Astrocyte of the spinal cord (primary cell): ENCODE measurements at regions not wholly inside any gene's neighbourhood (a gene's known extent, or its start where the extent isn't known, plus 50 kb on each side); places are given as distances from the start of the nearest gene placed in this dataset.

Experiments
- DNase-seq: peaks from one replicate; pipeline ENCODE4 v3.0.0; 2011; ENCODE audit warnings: low read depth, low spot score
- H3K4me3 ChIP-seq: 2 replicates; pipeline ENCODE4 v1.5.1; 2011; ENCODE audit warnings: low read depth, mild to moderate bottlenecking, low read length, moderate library complexity
- CTCF ChIP-seq: IDR thresholded peaks from 2 replicates; pipeline ENCODE4 v1.5.1; 2012; ENCODE audit warnings: low read depth, mild to moderate bottlenecking, low read length, inconsistent platforms
- in situ Hi-C: cut with HindIII; loops from 2 replicates; pipeline ENCODE4 v1.10.0; 2017; ENCODE audit warnings: low sequenced_read_pairs

- in situ Hi-C loops = no loop called here
- TF ChIP-seq CTCF = no peak
- DNase-seq = no peak
- H3K4me3 ChIP-seq = no peak overlapping the region
Measured at GRCh38 chr1:47708658-47709018, 270.8 kb downstream of the FOXD2 start.

- H3K4me3 ChIP-seq = peak overlapping the region; percentile 10
- in situ Hi-C loops = no loop called here
Measured at GRCh38 chr1:47709019-47709871, 271.4 kb downstream of the FOXD2 start.

GRCh38 chr1:47709872-47710231 is 272.0 kb downstream of the FOXD2 start:
- no peak overlapping the region for H3K4me3 ChIP-seq
- in situ Hi-C loops = no loop called here
- no peak for DNase-seq
- no peak for TF ChIP-seq CTCF

More at GRCh38 chr1:47709019-47709871, 271.4 kb downstream of the FOXD2 start:
- DNase-seq = peak; percentile 25
- TF ChIP-seq CTCF = peak; percentile 32

GRCh38 chr1:47710329-47711071 is 272.7 kb downstream of the FOXD2 start:
- H3K4me3 ChIP-seq = no peak overlapping the region
- DNase-seq = peak; percentile 42
- TF ChIP-seq CTCF = peak; percentile 92
- in situ Hi-C loops = no loop called here
